GM04504 (cell line): ENCODE measurements at regions not wholly inside any gene's neighbourhood (a gene's known extent, or its start where the extent isn't known, plus 50 kb on each side); places are given as distances from the start of the nearest gene placed in this dataset.
"Not testable (repeated sequence)": the region's sequence is repeated elsewhere in the genome, so short reads cannot be mapped to it uniquely, and the experiment has no call there.

Experiments
- DNase-seq: peaks from one replicate; pipeline ENCODE4 v3.0.0-alpha.2; 2012; ENCODE audit warnings: low read depth

DNA sequence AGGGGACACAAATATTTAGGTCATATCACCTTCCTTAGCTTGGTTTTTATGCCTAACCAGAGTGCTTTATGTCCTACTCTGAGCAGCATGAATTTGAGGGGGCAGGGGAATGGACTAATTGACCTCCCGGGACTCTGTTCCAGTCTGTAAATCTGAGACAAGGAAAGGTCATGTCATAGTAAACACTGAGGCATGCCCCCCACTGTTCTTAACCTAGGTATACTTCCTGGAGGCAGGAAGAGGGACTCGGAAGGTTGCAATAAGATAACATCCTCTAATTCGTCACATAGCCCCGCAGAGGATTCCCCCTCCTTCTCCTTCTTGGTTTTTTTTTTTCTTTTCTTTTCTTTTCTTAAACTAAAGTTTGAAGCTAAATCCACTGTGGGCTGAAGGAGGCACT is 540.3 kb upstream of the CADM1 start:
- DNase-seq = no peak

DNA sequence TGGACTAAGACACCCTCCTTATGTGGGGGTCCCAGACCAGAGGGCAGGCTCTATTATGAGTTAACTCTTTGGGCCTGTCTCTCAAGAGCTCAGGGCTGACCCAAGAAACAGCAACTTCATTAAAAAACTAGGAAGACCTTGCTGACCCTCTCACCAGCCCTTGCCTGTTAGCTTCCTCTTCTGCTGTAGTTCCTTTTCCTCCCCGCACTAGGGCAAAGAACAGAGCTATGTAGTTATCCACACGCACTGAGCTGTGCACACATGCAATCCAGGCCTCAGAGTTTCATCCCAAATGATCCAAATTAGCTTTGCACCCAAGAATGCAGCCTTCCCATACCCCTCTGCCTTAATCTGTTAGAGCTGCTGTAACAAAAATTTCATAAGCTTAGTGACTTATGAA is 539.6 kb upstream of the CADM1 start:
- DNase-seq = no peak

DNA sequence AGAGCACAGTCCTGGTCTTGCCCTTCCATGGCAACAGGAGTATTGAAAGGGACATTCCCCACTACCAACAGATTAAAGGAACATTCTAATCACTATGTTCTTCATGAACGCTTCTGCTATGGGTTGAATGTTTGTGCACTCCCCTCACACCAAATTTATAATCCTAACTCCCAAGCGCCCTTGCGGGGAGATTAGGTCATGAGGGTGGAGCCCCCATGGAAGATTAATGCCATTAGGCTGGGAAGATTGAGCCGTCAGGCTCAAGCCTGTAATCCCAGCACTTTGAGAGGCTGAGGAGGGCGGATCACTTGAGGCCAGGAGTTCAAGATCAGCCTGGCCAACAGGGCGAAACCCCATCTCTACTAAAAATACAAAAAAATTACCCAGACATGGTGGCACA is 538.8 kb upstream of the CADM1 start:
- not testable (repeated sequence) for DNase-seq

DNA sequence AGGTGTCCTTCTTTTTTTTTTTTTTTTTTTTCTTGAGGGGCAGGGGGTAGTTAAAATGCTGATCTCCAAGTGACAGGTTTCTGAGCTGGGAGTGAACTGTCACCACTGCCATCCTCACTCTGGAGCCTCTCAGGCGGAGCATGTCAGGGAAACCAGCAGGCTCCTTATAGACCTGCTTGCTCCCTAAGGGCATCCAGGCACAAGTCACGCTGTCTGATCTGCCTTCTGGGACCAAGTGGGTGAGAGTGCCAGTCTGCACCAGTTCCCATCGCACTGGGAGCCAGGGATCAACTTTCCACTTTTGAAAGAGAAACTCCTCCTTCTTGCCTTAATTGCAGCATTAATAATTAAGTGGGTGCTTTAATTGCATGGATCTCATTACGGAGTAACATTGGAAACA is 537.9 kb upstream of the CADM1 start:
- no peak for DNase-seq

DNA sequence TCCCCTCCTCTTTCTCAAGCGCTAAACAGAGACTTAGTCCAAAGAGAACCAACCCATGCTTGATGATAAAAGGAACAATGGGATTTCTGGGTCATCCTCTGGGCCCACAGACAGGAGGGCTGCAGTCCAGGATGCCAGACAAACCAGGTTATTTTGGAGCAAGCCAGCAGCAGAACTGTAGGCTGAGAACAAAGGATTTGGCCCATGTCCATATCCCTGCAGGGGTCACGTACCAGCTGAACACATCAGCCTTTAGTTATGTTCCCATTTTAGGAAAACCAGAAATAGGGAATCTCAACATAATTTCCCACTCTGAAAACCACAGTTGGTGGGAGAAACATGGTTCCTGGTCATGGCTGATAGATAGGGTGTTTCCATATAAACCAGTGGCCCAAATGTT is 533.6 kb upstream of the CADM1 start:
- DNase-seq = no peak

DNA sequence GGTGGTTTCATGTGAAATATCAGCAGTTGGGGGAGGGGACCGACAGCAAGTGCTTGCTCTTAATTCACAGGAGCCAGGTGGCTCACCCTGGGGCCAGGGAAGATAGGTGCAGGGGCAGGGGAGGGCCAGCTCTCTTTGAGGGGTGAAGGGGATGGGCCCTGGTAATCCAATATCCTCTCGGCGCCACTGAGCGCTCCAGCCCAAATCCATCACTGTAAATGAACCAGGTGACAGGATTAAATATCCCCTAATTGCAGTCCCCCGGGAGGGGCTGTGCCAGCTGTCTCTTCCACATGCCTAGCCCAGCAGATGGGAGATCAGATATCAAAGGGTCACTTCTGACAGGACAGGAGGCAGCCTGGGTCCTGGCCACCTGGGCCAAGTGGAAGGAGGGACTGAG is 531.8 kb upstream of the CADM1 start:
- DNase-seq = no peak

DNA sequence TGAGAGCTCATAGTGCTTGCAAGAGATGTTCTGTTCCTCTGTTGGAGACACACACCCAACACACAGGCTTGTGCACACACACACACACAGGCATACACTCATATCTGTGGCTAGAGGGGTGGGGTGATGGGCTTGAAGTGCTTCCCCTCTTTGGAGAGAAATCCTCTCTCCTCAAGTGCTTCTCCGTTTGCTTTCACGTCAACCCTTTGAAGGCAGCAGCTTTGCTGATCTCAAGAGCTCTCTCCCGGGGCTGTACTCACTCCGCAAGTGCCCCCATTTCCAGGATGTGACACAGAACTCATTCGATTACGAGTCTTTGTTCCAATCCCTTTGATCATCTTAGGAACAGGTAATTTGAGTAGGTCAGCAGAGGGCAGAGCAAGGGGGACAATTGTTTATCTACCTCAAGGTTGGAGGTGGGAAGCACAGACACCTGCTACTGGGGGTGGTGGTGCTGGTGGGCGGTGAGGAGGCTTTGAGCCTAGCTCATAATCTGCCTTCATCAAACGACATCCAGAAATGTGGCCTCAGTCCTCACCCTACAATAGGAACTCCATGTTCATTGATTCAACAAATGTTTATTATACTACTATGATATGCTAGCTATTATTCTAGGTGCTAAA is 529.8 kb upstream of the CADM1 start:
- no peak for DNase-seq

DNA sequence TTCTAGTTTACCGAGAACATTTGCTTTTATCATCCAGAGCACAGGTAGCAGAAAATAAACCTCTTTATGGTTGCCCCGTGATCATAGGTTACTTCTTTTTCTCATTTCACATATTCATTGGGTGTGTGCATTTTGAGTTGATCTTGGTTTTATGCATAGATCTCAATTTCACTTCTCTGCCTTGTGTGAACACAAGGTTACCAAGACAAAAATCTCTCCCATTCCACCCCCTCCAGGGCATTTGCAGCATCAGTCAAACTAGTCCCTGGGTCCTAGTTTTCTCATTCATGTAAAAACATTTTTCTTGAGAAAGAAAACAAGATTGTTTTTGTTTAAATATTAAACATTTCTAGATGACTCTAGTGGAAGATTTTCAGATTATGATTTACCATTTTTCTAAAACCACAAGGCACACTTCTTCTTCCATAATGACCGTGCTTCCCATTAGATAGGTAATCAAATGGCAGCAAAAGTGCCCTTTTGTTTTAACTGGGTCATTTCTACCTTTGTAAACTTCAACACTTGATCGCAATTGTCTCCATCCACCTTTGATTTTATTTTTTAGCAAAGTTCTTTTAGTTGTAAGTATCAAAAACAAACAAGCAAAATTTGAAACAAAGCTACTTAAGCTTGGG is 526.6 kb upstream of the CADM1 start:
- no peak for DNase-seq

DNA sequence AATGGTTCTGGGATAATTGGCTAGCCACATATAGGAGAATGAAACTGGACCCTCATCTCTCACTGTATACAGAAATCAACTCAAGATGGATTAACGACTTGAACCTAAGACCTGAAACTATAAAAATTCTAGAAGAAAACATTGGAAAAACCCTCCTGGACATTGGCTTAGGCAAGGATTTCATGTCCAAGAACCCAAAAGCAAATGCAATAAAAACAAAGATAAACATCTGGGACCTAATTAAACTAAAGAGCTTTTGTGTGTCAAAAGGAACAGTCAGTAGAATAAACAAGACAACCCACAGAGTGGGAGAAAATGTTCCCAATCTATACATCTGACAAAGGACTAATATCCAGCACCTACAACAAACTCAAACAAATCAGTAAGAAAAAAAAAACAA is 524.3 kb upstream of the CADM1 start:
- not testable (repeated sequence) for DNase-seq

DNA sequence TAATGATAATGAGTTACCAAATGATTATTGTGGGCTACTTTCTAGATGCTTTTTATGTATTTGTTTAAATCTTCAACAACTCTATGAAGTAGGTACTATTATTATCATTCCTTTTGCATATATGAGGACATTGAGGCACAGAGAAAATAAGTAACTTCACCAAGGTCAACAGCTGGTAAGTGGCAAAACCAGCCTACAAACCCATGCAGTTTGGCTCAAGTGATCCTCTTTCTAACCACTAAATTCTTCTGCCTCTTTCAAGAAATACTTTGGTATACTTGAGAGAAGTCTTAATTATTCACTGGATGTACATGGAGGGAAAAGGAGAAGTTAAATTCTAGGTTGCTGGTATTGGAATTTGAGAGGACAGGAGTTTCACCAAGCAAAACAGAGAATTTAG is 495.2 kb upstream of the CADM1 start:
- DNase-seq = no peak

DNA sequence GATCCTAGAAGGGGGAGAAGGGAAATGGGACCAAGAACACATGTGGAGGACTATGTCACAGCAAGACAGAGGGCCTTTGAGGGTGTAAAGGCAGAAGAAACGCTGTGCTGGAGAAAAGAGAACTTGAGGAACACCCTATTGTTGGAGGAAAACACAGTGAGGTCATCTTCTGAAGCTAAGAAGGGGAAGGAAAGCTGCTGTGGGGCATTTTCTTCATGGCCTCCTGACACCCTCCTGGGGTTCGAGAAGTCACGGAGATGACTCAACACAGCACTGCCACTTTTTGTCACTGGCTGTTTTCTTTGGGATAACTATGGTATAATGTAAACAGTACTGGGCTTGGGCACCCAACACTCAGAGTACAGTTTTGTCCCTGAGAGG is 492.6 kb upstream of the CADM1 start:
- no peak for DNase-seq

DNA sequence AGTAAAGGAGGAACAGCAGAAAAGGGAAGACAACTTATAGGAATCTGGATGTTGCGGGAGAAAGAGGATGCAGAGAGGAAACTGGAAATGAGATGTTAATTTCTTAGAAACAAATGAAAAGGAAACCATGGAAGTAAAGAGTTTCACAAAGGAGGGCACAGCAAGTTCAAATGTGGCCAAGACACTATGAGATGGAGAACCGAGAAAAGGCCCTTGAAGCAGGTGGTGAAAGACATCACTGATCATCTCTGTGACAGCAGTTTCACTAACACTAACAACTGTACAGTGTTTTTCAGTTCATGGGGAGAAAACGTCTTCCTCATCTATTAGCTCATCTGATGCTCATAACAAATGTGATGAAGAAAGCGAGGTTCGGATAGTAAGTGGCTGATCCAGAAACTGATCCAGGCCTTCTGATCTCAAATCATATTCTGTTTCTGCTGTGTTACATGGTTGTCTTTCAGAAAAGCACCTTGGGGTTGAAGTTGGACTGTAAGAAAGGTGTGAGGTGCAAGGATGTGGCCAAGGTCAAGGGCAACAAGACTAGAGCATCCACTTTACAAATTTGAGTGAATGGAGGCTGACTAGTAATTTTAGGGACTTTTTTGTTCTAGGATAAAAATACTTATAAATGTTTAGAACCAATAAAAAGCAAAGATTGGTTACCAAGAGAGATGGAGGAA is 492.1 kb upstream of the CADM1 start:
- no peak for DNase-seq

DNA sequence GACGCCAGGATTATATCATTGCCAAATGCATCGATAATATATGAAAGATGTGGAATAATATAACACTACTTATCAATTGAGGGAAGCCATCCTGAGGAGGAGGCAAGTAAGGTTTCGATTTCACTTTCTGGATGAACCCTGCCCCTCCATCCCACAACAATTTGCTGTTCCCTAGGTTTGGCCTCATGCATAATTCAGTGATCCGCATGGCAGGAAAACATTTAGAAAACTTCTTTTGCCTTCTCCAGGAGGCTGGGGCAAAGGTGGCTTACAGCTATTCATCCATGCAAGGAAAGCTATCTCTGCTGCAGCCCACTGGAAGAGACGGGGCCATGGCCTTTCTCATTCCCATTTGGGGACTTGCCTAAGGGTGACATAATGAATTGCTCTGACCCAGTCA is 489.4 kb upstream of the CADM1 start:
- DNase-seq = no peak

DNA sequence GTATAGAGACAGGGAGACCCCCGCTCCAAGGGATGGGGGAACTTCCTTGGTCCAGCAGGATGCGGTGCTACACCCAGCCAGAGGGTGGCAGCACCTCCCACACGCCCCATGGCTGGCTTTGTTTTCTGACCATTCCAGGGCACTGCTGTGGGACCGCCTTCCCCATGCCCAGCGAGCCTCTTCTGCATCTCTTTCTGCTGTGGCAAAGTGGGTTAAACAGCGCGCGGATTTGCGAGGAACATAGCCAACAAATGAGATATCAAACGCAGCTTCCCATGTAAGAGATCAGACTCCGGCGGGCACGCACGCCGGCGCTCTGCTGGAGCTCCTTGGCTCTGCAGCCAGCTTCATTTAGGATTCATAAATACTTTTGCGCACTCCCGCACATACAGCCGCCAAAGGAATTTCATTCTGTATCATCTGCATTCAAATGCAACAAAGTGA is 485.8 kb upstream of the CADM1 start:
- no peak for DNase-seq

DNA sequence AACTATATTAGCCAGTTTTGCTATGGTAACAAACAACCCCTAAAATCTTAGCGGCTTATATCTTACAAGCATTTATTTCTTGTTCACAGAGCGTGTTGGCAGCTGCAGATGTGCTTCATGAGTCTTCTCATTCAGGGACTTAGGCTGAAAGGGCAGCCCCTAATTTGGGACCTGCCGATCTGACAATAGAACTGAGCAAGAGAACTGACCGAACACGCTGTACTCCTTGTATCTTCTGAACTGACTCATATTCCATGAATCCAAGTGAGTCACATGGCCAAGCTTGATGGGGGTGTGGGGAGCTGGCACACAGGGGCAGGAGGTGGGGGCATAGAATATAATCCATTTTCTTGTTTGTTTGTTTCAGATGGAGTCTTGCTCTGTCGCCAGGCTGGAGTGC is 481.7 kb upstream of the CADM1 start:
- DNase-seq = no peak

DNA sequence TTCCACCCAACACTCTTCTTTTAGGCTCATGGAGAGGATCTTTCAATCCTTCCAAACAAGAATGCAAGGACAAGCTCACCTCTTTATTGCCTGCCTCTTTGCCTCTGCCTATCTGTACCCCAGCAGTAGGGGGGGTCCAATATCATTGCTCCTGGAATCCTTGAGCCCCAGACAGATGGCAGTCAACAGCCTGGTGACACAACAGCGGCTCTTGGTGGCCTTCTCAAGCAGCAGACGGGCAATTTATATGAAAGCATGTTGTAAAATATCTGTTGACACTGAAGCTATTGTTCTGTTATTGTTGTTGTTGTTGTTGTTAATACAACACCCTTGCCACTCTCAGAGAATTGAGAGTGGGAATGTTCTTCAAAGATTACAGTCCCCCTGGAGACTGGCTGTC is 480.0 kb upstream of the CADM1 start:
- no peak for DNase-seq

DNA sequence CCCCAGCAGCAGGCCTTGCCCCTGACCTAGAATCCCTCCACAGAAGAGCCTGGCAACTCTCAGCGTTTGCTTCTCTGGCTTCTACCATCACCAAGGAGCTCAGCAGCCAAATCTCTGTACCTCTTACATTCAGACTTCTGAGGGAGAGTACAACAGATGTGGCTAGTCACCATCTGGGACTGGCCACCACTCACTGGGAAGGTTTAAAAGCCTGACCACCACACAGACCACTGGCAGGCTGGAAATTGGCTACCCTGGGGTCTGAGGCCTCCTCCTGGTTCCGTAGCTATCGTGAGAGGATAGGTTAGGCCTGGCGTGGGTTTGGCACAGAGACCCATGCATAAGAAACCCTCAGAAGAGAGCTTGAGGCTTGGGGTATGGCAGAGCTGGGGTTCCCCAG is 478.5 kb upstream of the CADM1 start:
- DNase-seq = no peak

DNA sequence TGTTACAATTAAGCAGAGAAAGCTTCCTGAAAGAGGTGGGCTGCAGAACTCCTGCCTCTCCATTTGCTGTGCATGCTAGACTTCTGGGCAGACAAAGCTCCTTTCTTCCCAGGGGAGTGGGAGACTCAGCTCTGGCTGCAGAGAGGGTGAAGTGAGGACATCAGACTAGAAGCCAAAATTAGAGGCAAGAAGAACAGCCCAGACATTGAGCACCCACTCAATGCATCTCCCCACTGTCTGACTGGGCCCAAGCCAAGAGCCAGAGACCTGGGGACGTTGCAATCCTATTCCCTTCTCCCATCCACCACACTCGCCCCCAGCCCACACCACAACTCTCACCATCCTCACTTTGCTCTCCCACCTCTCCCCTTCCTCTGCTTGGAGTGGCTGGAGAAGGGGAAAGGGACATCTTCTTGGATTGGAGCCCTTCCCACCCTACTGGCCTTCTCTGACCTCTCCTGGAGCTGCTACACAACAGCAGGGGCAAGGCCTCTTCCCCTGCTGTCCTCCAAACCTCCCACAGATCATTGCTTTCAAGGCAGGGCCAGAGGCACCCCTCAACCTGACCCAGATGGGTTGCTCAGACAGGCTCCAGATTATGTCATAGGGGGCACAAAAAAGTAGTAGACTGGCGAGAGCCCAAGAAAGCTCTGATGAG is 477.7 kb upstream of the CADM1 start:
- DNase-seq = no peak

DNA sequence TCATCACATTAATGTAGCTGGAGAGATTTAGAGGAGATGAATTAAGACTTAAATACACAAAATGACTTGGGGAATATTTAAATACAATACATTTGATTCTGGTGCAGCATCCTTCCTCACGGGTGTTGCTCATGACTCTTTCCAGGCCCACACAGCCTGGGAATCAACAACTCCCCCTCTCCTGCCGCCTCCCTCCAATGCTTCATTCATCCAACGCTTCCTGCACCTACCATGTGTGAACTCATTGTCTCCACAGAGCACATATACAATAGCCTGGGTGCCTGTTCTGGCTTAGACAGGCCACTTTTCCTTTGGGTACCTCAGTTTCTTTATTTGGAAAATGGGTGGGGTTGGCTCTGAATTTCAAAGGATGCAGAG is 476.9 kb upstream of the CADM1 start:
- no peak for DNase-seq

DNA sequence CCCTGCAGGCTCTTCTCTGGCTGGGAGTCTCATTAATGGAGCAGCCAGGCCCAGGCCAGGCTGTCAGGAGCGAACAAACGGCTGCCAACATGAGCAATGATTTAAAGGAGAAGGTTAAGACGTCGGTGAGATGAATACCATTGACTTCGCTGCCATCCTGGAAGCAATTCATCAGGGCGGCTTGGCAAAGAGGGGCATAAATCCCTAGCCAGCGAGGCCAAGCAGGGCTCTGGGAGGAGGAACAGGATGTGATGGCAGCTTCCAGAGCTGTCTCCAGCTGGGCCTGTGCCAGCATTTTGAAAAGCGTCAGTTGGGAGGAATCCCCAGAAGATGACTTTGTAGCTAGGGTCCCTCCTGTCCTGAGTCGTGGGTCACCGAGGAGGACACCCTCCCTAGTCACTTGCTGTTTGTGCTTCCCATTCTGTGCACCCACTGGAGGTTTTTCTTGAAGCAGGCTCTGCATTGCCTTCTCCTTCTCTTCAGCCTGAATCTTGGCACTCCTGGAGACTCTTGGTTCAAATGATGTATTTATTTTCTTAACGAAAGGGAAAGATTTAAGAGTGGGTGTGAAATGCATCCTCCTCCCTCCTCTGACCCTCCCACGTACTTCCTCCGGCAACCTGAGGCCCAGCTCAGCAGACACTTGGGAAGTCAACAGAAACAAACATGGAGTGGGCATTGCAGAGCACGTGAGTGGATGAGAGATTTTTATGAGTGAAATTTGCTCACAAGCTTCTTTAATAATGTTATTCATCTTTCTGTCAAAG is 476.3 kb upstream of the CADM1 start:
- no peak for DNase-seq

DNA sequence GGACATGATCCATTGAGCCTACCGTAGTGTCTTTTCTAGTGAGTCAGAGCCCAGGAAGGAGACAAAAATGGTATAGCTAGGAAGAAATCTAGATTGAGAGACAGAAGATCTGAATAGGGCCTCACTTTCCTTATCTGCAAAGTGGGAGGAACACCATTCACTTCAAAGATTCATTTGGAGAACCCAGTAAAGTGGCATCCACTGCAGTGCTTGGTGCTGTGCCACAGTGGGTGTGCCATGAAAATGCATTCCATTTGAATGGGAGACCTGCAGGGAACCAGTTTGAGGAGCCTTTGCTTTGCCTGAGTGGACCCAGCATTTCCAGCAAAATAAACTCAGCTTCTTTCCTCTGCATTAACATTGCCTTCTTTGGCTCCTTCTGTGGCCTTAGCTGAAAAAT is 470.5 kb upstream of the CADM1 start:
- no peak for DNase-seq

DNA sequence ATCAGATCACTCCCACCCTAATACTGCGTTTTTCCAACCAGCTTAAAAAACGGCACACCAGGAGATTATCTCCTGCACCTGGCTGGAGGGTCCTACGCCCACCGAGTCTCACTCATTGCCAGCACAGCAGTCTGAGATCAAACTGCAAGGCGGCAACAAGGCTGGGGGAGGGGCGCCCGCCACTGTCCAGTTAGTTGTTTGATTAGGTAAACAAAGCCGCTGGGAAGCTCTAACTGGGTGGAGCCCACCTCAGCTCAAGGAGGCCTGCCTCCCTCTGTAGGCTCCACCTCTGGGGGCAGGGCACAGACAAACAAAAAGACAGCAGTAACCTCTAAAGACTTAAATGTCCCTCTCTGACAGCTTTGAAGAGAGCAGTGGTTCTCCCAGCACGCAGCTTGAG is 463.0 kb upstream of the CADM1 start:
- not testable (repeated sequence) for DNase-seq
